ENCODE measurements at regions not wholly inside any gene's neighbourhood (a gene's known extent, or its start where the extent isn't known, plus 50 kb on each side); places are given as distances from the start of the nearest gene placed in this dataset.

DNA sequence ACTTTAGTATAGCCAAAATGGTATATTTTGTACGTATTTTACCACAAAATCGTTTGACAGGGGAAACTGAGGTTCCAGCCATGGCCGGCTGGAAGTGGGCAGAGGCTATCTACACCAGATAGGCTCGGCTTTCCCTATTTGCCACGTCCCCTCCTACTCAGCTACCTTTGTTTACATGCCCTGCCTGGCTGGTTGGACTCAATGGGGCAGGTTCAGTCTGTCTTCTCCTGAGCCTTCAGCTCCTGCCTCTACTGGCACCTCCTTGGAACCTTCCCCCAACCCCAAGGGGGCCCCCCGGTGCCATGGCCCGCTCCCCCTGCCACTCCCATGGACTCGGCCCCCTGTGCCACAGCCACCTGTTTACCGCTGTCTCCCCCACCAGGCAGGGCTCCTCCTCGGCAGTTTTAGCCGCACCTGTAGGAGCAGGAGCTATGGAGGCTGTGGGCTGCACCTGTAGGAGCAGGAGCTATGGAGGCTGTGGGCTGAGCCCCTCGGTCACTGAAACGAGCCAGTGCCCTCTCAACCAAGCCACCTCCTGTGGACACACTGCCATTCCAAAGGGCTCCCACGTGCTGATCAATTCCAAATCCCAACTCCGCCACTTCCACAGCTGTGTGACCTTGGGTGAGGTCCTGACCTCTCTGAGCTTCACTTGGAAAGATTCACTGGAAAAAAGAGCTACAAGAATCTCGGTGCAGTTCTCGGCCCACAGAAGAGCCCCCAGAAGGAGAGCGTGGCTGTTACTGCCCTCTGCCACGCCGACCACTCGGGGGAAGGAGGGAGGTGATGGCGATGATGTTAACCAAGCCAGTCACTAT lies 62.2 kb downstream of the NCOR2 start:
- no peak for DNase-seq (ENCODE audit: low read depth in 1 of 2, low spot score in 1 of 2)
- TF ChIP-seq, protein P1, sequence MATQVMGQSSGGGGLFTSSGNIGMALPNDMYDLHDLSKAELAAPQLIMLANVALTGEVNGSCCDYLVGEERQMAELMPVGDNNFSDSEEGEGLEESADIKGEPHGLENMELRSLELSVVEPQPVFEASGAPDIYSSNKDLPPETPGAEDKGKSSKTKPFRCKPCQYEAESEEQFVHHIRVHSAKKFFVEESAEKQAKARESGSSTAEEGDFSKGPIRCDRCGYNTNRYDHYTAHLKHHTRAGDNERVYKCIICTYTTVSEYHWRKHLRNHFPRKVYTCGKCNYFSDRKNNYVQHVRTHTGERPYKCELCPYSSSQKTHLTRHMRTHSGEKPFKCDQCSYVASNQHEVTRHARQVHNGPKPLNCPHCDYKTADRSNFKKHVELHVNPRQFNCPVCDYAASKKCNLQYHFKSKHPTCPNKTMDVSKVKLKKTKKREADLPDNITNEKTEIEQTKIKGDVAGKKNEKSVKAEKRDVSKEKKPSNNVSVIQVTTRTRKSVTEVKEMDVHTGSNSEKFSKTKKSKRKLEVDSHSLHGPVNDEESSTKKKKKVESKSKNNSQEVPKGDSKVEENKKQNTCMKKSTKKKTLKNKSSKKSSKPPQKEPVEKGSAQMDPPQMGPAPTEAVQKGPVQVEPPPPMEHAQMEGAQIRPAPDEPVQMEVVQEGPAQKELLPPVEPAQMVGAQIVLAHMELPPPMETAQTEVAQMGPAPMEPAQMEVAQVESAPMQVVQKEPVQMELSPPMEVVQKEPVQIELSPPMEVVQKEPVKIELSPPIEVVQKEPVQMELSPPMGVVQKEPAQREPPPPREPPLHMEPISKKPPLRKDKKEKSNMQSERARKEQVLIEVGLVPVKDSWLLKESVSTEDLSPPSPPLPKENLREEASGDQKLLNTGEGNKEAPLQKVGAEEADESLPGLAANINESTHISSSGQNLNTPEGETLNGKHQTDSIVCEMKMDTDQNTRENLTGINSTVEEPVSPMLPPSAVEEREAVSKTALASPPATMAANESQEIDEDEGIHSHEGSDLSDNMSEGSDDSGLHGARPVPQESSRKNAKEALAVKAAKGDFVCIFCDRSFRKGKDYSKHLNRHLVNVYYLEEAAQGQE (IDR thresholded peaks at IDR 0.05; ENCODE audit: insufficient replicate concordance, low read depth) = no peak
- no peak for TF ChIP-seq SPI1 (IDR thresholded peaks at IDR 0.05; ENCODE audit: borderline replicate concordance, low read depth)
- TF ChIP-seq, protein P2, sequence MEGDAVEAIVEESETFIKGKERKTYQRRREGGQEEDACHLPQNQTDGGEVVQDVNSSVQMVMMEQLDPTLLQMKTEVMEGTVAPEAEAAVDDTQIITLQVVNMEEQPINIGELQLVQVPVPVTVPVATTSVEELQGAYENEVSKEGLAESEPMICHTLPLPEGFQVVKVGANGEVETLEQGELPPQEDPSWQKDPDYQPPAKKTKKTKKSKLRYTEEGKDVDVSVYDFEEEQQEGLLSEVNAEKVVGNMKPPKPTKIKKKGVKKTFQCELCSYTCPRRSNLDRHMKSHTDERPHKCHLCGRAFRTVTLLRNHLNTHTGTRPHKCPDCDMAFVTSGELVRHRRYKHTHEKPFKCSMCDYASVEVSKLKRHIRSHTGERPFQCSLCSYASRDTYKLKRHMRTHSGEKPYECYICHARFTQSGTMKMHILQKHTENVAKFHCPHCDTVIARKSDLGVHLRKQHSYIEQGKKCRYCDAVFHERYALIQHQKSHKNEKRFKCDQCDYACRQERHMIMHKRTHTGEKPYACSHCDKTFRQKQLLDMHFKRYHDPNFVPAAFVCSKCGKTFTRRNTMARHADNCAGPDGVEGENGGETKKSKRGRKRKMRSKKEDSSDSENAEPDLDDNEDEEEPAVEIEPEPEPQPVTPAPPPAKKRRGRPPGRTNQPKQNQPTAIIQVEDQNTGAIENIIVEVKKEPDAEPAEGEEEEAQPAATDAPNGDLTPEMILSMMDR (IDR thresholded peaks at IDR 0.05; ENCODE audit: insufficient read depth, low read length) = no peak
- no peak for TF ChIP-seq GABPA (IDR thresholded peaks at IDR 0.05; ENCODE audit: low read depth)
- TF ChIP-seq POLR2AphosphoS5 (IDR thresholded peaks at IDR 0.05; ENCODE audit: low read depth) = no peak
- H3K27me3 ChIP-seq (ENCODE audit: insufficient read depth, poor library complexity, severe bottlenecking) = no peaks in the 10 kb centered on the region
- no peak overlapping the region for H3K4me3 ChIP-seq (replicated peaks; ENCODE audit: insufficient read depth, low read length)
- H3K27ac ChIP-seq (replicated peaks) = no peak overlapping the region; the same call in 1 of the 2 replicates

DNA sequence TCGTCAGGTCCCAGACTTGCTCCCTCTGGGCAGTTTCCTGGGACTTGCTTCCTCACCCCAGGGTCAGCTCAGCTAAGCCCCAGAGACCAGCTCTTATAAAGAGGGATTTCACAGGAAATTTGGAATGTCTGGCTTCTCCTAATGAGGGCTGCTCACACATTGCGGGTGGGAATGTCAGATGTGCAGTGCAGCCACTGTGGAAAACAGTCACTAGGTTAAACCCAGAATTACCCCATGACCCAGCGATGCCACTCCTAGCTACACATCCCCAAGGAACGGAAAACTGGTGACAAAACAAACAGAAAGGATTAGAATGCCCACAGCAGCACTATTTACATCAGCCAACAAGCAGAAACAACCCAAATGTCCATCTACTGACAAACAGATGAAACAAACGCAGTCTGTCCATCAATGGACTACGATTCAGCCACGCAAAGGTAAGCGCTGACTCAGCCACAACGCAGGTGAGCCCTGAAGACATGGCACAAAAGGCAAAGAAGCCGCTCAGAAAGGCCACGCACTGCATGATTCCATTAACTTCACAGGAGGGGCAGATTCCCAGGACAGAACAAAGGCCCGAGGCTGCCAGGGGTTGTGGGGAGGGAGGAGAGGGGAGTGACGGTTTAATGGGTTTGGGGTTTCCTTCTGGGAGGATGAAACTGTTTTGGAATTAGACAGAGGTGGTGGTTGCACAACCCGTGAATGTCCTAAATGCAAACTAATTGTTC lies 63.0 kb downstream of the NCOR2 start:
- H3K4me3 ChIP-seq (replicated peaks; ENCODE audit: insufficient read depth, low read length) = no peak overlapping the region
- H3K27me3 ChIP-seq (ENCODE audit: insufficient read depth, poor library complexity, severe bottlenecking) = no peaks in the 10 kb centered on the region
- H3K27ac ChIP-seq (replicated peaks) = no peak overlapping the region
- no peak for DNase-seq (ENCODE audit: low read depth in 1 of 2, low spot score in 1 of 2)
- TF ChIP-seq, protein P1 (IDR thresholded peaks at IDR 0.05; ENCODE audit: insufficient replicate concordance, low read depth) = no peak
- TF ChIP-seq SPI1 (IDR thresholded peaks at IDR 0.05; ENCODE audit: borderline replicate concordance, low read depth) (no peak), POLR2AphosphoS5 (IDR thresholded peaks at IDR 0.05; ENCODE audit: low read depth) (no peak)

DNA sequence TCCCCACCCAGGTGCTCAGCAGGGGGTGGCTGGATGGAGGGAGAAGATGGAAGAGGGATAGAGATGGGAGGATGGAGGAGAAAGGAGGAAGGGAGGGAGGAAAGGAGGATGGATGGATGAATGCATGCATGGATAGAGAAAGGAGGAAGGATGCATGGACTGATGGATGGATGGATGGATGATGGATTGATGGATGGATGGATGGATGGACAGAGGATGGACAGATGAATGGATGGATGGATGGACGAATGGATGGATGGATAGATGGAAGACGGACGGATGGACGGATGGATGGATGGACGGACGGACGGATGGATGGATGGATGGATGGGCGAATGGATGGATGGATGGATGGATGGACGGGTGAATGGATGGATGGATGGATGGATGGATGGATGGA lies 64.1 kb downstream of the NCOR2 start:
- no peak overlapping the region for H3K27ac ChIP-seq (replicated peaks)
- no peaks in the 10 kb centered on the region for H3K27me3 ChIP-seq (ENCODE audit: insufficient read depth, poor library complexity, severe bottlenecking)
- DNase-seq (ENCODE audit: low read depth in 1 of 2, low spot score in 1 of 2) = no peak
- H3K4me3 ChIP-seq (replicated peaks; ENCODE audit: insufficient read depth, low read length) = no peak overlapping the region
- TF ChIP-seq GABPA (IDR thresholded peaks at IDR 0.05; ENCODE audit: low read depth) (no peak), SPI1 (IDR thresholded peaks at IDR 0.05; ENCODE audit: borderline replicate concordance, low read depth) (no peak), POLR2AphosphoS5 (IDR thresholded peaks at IDR 0.05; ENCODE audit: low read depth) (no peak)
- TF ChIP-seq, protein P2 (IDR thresholded peaks at IDR 0.05; ENCODE audit: insufficient read depth, low read length) = no peak
- TF ChIP-seq, protein P1 (IDR thresholded peaks at IDR 0.05; ENCODE audit: insufficient replicate concordance, low read depth) = no peak

Data from HL-60 (cell line).